Hypothalamus (tissue), 51 donors: ENCODE measurements at regions not wholly inside any gene's neighbourhood (a gene's known extent, or its start where the extent isn't known, plus 50 kb on each side); places are given as distances from the start of the nearest gene placed in this dataset.
A peak's percentile ranks its signal among the peaks of the same experiment; 100 is the strongest.

ENCODE experiments used
- DNase-seq, 51 donors: peaks; one replicate each; lab custom pipeline; 2025; lab: John Stamatoyannopoulos, UW

DNA sequence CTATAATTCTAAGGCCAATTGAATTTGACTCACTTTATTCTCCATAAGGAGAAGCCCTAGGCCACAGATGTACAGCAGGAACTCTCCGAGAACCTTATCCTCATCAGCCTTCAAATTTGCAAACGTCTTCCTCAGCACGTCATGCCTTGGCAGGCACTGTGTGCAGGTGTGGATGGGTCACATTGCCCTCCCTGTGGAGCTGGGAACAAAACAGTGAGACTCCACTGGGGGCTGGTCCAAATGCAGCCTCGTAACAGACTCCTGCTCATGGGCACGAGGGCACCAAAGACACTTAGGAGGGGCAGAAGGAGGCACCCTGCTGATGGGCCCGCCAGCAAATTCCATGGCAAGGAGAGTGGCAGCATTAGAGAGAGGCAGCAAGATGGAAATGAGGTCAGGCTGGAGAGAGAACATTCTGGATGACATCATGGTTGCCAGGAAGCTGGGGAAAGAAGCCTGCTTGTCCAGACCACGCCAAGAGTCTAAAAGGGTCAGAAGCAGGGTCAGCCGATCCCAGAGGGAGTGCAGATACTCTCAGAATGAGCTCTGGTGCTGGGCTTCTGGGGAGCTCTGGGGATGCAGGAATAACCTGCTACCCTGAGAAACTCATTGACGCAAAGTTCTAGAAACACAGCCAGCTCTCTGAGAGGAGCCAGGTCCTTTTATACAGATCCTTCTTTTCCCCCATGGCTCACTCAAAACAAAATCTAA is 242.2 kb downstream of the B3GLCT start:
- DNase-seq, result peak in 3 of 51 donors; percentile 7 to 45 (median 11)

DNA sequence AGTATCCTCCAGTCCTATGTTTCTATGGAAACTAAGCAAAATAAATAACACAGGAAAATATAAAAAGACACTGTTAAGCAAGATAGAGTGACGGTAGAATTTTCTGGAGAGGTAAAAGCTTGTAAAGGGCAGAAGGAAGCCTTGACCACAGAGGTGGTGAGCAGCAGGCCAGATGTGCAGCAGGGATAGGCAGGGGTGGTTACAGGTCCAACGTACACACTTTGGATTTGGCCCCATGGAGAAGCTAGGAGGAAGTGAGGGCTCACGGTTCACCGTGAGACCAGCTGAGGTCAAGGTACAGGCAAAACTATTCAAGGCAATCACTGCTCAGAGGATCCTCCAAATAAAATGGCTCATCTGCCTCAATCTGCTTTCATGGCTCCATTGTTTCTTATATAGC is 242.8 kb downstream of the B3GLCT start:
- DNase-seq, result no peak

DNA sequence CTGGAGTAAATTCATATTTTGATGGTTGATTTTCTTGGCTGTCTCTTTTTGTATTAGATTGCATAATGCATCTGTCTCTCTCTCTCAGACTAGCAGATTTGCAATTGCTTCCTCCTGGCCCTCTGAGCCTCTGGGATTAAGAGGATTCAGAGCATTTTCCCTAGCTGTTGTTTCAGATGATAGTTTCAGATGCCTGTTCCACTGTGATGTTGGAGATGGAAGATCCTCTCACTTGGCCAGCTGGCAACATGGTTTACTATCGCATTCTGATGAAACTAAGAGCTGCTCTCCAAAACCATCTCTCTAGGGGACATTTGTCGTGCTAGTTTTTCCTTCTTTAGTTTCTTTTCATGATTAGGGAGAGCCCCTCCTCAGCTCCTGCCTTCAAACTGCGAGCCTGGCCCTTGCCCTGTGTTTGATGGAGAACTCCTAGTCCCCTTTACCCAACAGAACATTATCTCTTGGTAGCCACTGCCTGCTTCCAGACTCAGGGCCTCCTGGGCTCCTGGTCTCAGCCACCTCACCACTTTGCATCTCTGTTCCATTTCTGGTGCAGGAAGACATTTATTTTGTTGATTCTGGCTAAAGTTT is 244.6 kb downstream of the B3GLCT start:
- no peak for DNase-seq

DNA sequence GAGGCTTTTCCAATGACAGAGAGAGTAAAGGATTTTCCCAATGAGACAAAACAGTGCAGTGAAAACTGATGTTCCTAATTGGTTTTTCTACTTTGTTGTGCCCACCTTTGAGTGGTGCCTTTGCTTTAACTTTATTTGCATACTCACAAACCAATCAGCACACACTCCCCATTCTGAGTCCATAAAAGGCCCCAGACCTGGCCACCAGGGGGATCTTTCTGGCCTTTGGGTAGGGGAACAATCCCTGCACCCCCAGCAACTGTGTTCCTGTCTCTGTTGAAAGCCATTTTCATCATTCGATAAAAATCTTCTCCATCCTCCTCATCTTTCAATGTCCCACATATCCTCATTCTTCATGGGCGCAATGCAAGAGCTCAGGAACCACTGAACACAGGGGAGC is 252.8 kb downstream of the B3GLCT start:
- no peak for DNase-seq

DNA sequence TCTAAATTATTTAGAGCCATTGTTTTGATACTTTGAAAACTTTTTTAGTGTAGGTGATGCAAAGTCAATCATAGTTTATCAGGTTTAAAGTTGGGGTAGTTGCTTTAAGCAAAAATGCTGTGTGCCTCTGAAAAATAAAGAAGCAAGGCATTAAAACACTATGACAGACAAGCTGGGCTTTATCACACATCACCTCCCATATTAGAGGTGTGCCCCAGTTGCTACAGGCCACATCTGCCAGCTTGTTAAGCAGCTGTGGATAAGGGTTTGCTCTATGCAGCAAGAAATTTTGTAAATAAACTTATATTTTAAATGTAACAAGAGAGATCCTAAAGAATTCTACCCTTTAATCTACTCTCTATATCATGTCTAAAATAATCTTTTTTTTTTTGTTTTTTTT is 255.8 kb downstream of the B3GLCT start:
- DNase-seq, result no peak

DNA sequence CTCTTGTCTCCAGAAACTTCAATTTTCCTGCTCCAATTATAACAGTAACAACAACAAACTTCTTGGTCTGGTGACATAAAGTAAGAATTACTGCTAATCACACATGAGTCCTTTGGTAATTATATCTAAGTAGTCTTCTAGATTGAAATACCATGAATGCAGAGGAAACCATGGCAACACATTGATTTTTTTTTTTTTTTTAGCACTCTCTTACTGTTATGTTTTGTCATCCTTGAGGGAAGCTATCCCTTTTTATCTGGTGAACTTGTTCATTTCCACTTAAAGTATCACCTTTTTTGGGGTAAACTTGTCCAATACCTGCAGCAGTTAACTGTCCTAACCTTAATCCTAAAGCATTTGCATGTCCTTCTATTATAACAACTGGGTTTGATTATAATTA is 256.3 kb downstream of the B3GLCT start:
- DNase-seq, result no peak

DNA sequence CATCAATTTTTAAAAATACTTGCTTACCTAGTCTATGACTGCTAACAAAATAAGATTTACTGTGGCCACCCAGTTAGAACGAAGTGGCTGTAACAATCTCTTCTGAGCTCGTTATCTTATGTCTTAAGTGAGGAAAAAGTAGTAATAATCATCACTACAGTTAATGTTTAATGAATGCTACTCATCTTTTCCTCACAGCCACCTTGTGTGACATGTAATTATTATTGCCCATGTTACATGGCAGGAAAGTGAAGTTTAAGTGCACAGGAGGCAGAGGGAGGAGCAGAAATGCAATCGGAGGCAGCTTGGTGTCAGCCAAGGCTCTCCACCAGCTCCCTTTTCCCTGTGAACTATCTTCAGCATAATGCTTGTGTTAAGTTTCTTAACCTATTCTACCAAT is 260.3 kb downstream of the B3GLCT start:
- DNase-seq, result no peak

DNA sequence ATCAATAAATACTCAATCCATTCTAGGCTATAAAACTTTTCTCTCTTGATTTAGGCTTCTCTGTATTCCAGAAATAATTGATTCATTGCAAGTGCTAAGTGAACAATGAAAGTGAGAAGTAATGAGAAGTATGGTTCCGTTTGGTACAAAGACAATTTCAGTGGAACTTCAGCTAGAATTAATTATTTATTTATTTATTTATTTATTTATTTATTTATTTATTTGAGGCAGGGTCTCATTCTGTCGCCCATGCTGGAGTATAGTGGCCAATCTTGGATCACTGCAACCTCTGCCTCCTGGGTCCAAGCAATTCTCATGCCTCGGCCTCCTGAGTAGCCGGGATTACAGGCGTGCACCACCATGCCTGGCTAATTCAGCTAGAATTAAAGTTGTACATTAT is 262.1 kb downstream of the B3GLCT start:
- no peak for DNase-seq

DNA sequence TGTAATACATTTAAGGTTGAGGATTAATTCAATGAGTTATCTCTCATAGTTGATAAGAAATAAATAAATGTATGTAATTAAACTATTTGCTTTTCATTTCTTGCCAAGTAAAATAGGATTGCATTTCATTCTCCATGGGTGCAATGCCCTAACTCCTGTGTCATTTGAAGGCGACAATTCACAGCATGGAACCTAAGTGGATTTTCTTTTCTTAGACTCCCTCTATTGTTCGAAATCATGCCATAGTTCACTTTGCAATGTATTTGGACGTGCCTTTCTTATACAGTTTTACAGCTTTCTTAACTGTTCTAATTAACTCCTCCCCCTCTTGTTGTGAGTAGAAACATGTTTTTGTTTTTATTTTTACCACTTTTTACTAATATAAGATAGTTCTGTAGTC is 263.0 kb downstream of the B3GLCT start:
- no peak for DNase-seq

DNA sequence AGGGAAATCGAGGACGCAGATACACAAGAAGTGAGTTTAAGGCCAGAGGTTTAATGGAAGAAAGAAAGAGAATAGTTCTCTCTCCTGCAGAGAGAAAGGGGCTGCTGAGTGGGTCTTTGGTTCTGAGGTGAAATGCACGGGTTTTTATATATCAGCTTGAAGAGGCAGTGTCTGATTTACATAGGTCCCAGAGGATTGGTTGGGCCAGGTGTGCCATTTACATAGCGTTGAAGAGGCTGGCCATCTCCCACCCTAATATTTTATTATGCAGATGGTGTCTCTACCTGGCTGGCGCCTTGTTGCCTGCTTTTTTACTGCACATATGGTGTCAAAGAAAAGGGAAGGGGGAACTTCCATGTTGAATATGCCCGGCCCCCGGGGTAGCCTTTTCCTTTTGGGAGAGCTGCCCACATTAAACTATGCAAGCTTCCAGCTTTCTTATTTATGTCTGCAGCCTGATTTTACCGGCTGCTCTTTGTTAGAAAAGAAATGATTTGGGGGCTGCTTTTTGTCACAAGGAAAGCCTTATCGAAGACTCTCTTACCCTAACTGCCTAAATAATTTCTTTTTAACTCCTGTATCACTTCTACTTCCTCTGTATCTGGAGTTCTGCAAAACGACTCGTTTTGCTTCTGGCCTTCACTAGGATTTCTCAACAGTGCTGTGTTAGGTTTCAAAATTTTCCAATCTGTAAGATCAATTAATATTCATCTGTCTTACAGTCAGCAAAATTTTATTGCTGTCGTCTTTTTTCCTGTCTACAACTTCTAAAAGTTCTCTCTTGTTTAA is 268.5 kb downstream of the B3GLCT start:
- DNase-seq, result no peak

DNA sequence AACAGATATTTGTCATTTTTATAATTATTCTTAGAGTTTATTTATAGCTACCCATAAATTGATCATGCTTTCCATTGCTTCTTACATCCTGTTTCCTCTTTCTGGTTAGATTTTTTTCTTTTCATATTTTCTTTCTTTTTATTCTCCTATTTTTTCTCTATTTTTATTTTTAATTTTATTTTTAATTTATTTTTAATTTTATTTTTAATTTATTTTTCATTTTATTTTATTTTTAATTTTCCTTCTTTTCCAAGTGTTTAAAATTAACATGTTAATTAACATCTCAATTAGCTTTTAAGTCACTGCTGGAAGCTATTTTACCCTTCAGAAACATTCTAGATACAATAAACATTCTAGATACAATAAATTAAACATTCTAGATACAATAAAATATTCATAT is 269.6 kb downstream of the B3GLCT start:
- DNase-seq, result no peak

DNA sequence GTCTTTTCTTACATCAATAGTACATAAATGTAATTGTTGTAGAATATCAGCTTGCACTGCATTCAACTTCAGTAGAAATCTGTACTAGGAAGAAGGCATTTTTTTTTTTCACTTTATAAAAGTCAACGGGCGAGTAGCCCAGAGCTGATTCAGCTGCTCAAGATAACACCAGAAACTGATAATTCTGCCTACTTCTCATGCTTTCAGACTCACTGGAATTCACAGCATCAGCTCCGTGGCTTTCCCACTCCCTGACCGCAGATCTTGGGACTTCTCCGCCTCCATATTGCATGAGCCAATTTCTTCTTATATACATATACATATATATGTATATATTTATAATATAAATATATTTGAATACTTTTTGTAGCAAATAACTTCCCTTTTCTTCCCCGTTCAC is 263.1 kb upstream of the RXFP2 start:
- DNase-seq, result peak in 1 of 51 donors; percentile 15

DNA sequence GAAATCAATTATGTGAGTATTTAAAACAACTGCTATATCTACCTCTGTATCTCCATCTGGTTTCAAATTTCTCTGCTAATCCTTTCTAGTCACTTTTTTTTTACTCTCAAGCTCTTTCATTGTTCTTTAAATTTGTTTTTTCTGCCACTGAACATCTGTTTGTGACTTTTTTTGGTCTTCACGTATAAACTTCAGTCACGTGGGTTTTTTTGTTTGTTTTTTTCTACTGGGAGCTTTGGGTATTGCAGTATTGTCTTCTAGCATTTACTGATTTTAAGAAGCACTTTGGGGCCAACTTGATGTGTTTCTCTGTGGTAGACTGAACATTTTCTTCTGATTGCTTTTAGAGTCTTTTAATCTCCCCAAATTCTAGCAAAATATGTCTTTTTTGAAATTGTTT is 262.6 kb upstream of the RXFP2 start:
- DNase-seq, result no peak

DNA sequence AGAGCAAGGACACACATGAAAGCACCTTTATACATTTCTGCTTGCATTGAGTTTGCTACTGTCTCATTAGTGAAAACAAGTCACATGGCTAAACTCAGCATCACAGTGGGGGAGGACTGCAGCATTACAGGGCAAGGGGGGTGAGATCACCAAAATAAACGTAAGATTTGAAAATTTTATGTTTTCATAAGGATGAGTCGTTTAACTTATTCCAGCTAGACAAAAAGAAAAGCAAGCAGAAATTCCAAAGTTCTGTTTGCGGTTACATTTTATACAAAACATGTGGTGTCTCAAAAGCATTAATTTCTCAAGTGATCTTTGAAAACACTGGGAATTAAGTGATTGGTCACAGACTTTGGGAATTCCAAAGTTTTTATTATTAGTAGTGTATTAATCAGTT is 261.4 kb upstream of the RXFP2 start:
- DNase-seq, result no peak

DNA sequence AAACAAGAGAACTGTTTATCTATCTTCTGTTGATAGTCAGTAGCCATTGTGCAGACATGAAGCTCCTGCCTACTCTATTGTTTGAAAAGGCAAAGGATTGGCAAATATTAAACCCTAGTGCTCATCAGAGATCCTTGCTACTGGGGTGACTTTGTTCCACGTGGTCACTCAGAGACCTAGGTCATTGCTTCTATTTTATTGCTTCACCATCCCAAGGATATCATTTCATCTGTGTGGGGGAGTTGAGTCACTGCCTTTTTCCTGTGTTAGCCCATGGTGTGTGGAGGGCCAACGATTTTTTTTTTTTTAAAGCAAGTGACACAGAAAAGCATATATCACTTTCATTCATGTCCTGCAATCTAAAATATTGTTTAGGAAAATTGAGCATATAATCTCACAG is 254.1 kb upstream of the RXFP2 start:
- DNase-seq, result no peak

DNA sequence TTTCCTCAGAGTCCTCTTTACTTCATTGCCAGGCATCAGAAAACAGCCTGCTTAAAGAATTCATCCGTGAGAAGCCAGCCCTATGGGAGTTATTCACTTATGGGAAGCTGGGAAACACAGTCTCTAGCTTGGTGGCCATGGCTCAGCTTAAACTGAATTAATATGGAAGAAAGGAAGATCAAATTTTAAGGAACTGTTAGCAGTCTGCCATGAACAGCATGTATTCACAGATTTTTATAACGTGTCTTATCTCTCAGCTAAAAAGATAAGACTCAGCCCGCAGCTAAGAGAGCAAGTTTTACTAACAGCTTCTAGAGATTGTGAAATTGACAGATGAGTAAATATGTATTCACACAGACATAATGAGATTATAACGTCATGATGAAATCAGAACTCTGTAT is 253.7 kb upstream of the RXFP2 start:
- DNase-seq, result no peak

DNA sequence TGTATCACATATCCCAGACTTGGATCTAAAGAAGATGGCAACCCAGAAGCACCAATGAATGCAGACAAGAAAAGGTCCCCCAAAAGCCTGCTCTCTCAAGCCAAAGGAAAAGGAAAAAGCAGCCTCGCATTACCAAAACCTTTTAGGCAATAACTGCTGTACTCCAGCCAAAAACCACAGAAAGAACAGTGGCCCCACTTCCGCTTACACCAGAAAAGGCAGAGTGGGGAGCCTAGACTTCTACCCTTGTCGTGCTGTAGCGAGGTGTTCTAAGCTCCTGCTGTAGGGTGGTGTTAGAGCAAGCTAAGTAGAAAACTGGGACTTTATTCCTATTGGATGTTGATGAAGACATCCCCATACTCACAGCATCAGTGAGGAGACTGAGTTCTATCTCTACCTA is 244.0 kb upstream of the RXFP2 start:
- no peak for DNase-seq

DNA sequence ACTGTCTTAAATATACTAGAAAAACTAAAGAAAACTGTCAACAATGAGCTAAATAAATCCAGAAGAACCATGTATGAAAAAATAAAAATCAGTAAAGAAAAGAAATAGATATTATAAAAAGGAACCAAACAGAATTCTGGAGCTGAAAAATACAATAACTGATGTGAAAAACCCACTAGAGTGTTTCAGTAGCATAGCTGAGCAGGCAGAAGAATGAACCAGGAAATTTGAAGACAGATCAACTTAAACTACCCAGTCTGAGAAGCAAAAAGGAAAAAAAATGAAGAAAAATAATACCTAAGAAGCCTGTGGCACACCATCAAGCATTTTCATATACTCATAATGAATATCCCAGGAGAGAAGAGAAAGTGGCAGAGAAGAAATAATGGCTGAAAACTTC is 240.1 kb upstream of the RXFP2 start:
- DNase-seq, result no peak

DNA sequence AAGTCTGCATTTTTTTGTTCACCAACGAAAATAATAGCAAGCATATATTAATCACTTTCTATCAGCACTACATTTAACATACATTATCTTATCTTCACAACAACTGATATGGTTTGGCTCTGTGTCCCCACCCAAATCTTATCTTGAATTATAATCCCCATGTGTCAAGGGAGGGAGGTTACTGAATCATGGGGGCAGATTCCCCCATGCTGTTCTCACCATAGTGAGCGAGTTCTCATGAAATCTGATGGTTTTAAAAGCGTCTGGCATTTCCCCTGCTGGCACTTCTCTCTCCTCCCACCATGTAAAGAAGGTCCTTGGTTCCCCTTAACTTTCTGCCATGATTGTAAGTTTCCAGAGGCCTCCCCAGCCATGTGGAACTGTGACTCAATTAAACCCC is 235.7 kb upstream of the RXFP2 start:
- no peak for DNase-seq

DNA sequence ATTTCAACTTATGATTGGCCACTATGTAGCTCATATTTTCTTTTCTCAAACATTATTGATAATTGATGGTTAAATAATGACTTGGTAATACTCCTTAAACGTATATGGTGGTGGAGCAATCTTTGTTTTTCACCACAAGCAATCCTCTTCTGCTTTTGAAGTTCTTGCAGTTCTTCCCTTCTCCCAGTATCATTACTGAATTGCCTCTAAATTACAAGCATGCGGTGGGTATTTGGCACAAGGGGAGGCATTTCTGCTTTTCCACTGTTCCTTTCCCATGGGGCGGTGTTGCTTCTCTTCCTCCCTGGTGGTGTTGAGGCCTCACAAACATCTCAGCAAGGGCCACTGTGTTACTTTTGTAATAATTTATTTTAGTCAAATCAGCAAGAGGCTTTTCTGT is 234.4 kb upstream of the RXFP2 start:
- DNase-seq, result no peak

DNA sequence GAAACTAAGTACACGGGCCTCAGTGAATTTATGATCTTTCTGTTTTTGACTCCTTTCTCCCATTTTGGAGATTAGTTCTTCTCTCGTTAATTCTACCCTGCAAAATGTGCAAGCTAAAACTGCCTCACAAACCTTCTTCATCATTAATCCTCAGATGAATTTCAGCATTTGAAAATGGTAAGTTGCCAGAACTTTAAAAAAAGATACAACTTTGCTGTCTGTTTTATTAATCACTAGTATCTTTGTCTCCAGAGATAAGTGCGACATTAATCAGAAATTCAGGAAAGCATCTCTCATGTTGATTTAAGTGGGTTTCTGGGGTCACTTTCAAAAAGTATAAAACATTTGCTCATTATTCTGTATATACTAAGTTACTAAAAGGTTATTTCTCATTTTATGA is 227.0 kb upstream of the RXFP2 start:
- no peak for DNase-seq

DNA sequence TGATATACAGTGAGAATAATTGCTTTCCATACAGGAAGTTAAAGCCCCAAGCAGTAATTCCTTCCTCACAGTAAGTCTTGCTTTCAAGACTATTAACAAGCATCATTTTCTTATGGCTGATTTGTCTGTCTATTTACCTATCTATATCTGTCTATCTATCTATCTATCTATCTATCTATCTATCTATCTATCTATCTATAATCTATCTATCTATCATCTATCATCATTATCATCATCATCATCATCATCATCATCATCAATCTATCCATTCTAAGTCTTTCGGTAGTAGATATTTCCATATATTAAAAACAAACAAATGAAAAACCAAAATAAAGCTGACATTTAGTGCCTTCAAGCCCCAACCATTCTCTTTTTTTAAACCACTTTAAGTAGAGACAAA is 224.4 kb upstream of the RXFP2 start:
- DNase-seq, result no peak
